Suppressor macrophage (primary cell): ENCODE measurements at regions not wholly inside any gene's neighbourhood (a gene's known extent, or its start where the extent isn't known, plus 50 kb on each side); places are given as distances from the start of the nearest gene placed in this dataset.
"Not testable (repeated sequence)": the region's sequence is repeated elsewhere in the genome, so short reads cannot be mapped to it uniquely, and the experiment has no call there.

Experiments used
- DNase-seq, 4 experiments: peaks; one replicate each; pipeline ENCODE4 v3.0.0-alpha.2; 2020 to 2022

DNA sequence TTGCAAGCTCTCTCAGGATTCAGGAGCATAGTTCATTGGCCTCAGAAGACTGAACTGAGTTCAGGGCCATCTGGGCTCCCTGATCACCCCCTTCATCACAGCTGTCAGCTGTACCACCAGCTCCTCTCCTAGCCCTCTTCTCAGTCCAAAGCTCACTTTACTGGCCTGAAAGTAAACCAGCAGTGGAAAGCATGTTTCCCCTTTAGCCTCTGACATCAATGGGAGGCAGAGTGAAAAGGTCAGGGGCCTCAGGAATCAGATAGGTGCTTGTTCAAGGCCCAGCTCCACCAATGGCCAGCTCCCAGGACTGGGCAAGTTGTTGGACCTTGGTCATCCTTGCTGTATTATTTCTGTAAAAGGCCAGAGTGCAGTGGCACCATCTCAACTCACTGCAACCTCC lies 223.4 kb downstream of the TLE3 start:
- DNase-seq, result no peak

DNA sequence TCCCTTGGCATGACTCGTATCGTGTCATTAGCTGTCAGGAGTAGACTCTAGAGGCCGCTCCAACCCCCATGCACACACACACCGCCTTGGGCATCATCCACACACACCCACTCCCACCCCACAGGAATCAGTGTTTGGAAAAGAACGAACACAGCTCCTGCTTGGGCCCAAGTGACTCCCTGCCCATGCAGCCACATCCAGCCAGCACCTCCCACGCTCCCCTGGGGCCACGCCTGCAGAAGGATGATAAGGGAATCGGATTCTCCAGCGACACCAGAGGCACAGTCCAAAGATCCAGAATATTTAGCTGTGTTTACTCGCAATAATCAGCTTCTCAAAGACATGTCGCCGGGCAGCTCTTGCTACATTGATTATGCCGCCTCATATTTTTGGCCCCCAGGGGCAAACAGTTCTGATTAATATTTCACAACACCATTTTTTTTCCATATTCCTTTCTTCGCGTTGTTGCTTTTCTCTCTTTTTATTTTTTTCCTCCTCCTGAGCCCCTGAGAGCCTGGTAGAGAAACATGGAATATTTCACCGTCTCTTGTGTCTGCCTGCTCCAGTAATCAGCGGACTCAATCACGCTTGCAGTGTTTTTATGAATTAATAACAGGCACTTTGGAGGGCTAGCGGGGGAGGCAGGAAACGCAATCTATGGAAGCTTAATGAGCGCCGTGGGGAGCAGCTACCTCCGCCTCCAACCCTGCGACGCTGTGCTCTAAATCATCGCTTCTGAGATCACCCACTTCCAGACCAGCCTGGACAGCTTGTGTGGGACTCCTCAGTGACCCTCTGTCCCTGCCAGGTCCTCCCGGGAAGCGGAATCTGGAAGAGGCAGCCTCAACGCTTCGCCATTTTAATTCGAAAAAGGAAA lies 221.4 kb downstream of the TLE3 start:
- no peak for DNase-seq

DNA sequence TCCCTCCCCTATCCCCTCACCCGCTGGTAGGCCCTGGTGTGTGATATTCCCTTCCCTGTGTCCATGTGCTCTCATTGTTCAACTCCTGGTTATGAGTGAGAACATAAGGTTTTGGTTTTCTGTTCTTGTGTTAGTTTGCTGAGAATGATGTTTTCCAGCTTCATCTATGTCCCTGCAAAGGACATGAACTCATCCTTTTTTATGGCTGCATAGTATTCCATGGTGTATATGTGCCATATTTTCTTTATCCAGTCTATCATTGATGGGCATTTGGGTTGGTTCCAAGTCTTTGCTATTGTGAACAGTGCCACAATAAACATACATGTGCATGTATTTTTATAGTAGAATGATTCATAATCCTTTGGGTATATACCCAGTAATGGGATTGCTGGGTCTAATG lies 217.8 kb downstream of the TLE3 start:
- DNase-seq, result not testable (repeated sequence)

DNA sequence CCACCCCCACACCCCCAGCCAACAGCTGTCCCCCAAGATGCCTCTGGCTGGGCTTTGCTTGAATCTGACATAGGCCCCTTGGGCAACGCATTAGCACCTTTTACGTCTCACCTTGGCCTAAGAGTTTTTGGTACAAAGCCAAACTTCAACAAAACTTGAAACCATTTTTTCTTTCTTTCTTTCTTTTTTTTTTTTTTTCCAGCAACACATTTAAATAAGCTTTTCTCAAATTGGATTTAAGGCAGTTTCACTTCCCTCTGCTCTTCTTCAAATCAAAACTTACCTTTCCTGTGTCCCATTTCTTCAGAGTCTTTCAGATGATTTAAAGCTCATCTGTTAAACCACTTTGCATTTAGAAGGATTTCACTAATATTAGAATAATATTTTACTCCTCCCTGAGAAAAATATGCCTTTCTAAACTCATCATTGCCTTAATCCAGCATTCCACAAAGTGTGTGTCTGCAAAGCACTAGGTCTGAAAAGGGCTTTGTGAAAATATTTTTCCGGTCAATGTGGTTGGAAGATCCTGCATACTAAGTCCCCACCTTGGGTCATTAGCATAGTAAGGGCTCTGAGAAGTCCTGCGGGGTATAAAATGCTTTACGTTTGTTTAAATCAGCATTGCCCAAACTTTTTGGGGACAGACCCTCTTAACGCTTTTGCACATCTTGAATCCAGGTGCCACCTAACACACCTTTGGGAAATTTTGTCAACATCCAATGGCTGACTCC lies 217.0 kb downstream of the TLE3 start:
- DNase-seq, result no peak

DNA sequence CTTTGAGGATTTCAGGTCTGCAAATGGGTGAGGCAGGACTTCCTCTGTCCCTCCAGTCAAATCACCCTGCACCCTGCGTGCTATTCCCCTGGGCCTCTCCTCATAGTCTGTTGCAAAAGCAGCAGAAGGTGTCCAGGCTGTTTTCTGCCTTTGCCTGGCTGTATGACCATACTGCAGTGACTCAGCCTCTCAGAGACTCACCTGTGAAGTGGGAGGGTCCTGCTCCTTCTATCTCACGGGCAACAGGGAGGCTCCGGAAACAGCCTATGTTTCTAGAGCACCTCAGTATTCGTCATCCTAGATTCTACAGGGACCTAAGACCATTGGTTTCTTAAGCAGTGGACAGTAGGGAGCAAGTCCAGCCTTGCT lies 216.4 kb downstream of the TLE3 start:
- no peak for DNase-seq

DNA sequence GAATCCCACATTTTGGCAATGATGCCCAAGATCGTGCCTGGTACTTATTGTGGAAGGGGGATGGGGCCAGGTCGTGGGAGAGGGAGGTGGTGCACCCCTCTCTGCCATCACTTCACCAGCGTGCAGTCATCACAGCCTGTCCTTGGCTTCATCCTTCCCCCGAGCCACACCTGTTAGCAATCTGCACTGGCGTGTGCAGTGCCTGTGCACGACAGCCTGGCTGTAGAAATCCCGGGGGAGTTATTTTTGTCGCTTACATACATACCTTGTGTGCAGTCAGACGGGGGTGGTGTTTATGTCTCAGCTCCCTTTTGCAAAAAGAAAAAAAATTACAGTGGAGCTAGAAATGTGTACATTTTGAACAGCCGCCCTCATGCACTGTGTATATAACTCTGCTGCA lies 216.0 kb downstream of the TLE3 start:
- DNase-seq, result no peak

DNA sequence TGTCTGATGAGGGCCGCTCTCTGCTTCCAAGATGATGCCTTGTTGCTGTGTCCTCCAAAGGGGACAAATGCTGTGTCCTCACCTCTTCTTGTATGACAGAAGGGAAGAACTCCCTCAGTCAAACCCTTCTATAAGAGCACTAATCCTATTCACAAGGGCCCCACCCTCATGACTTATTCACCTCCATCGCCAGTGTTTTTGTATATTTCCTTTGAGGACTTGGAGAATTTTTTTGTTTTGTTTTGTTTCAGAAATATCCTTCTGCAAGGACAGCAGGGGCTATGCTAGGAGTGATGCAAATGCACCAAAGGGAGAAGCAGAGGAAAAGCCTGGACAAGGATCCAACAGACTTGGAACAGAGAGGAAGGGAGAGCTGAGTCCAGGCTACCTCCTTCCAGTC lies 214.4 kb downstream of the TLE3 start:
- DNase-seq, result no peak

DNA sequence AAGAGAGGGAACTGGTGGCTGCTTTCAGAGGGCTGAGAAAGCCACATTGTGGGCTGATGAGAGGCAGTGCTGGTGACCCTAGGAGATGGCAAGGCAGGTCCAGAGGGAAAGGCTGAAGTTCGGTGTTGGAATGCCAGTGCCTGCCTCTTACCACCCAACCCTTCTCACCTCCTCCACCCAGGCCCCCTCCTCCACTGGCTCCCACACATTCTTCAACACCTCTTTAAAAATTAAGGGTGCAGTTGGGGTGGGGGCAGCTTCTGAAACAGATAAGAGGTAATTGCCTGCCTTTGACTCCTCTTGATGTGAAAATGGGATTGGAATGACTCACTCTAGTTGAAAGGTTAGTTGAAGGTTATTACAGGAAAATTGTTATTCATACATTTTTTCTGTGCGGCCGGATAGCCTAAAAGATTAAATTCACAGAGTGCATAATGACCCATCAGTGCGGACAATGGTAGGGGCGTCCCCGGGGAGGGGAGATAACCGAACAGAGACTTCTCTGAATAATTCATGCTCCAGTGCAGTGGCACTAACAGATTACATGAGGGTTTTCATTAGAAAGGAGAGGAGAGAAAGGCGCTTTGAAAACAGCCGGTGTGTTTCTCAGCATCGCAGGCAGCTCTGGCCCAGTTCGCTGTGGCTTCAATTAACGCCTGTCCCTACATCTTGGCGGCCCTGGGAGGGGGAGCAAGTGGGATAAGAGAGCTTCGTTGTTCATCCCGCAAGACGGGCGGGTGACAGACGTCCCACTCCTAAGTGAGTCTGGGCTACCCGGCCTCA lies 212.4 kb downstream of the TLE3 start:
- no peak for DNase-seq

DNA sequence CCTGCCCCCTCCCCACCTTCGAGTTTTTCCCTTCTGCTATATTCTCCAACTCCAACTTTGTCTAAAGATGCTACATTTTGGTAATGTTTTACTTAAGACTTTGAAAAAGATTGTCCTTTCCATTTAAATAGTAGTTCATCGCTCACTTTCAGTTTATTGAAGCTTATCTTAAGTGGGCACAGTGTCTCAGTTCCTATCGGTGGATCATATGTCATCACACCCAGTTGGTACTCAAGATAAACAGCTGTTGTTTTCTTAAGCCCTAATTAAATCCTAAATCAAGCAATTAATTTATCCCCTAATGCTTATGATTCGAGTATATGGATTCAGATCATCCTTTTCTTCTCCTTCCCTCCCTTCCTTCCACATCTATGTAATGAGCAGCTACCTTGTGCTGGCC lies 210.7 kb downstream of the TLE3 start:
- DNase-seq, result no peak

DNA sequence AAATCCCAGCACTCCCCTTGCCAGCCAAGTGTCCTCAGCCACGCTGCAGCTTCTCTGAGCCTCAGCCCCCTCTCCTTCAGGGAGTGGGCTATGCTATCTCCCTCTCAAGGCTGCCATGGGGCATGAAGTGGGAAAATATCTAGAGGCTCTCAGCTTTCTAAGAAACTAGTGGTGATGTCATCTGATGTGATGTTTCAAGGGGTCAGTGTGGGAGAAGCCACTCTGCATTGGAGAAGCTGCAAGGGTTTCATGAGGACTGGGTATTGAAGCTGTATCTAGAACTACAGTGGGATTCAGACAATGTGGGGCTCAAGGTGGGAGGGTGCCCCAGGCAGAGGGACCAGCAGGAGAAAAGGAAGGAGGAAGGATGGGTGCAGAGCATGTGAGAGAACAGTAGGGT lies 210.2 kb downstream of the TLE3 start:
- peak in 2 of 4 experiments; percentile 10 to 14 for DNase-seq

DNA sequence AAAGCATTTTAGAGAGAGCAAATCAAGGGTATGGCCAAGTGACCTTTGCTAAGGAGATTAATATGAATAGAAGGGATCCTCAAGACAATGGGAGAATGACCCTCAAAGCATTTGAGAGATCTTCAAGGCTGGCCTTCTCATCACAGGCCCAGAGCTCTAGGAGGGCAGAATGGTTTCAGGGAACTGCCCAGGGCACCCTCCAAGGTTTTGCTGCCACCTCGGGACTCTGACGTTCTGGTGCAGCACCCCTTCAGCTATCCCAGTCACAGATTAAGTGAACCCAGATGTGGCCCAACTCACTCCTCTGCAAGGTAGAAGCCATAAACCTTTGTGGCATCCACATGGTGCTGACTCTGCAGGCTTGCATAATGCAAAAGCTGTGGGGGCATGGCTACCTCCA lies 209.3 kb downstream of the TLE3 start:
- DNase-seq, result no peak

DNA sequence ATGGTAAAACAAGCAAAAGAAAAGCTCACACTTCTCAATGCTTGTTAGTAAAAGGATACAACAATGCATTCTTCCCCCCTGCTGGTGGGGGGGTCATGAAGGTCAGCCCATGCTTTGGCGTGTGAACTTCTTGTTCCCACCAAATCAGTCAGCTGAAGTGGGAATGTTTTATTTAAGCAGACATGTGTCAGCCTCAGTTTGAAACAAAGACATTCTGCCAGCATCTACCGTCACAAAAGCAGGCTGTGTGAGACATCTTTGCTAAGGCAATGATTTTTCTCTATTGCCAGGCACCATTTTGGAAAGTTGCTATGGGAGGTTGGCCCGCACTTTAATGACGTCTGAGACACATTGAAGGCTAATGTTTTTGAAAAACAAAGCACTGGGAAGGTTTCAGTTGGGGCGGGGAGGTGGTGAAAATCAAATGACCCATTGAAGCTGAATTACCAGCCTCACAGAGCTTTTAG lies 206.6 kb downstream of the TLE3 start:
- no peak for DNase-seq

DNA sequence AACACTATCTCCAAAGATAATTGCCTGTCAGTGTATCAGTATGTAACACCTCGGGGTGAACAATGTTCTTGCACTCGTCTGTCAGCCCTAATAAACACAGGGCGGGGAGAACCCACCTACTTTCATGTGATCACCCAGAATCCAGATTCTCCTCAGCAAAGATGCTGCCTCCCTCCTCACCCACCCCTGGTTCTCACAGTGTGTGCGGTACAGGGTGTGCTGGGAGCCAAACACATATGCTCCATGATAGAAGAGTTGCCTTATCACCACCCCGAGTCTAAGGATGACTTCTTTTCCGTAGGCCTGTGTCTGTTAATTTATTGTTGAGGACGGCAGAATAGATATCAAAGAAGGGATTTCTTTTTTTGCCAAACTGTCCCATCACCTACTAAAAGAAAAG lies 206.1 kb downstream of the TLE3 start:
- DNase-seq, result no peak

DNA sequence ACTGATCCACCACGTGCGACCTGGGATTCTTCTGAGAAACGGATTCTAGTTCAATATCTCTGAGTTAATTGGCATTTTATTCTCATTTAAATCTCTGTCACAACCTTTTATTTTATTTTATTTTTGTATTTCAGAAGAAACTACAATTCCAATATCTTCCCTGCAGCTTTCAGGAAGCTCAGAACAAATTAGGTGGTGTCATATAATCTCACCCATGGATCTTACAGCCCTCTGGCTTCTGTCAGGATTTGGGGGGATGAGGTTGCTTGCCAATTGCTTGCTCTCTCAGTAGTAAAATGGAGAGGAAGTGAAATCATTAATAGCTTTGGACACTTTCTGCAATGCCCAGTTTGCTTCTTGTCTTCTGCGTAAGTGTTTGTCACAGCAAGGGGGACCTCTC lies 205.4 kb downstream of the TLE3 start:
- DNase-seq, result no peak

DNA sequence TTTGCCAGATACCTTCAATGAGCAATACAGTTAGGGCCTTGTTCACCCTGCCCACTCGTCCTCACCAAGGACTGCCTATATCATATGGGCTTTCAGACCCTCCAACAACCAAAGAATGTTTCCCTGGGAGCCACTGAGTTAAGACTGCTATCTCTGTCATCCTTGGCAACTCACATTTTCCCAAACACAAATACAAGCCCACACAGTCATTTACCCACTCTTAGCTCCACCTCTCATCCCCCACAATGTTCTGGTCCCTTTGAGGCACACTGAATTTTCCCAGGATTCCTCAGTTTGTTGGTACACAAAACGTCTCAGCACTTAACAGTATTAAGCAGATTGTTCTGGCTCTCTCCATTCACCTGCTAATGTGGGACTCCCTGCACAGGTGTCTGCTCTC lies 204.6 kb downstream of the TLE3 start:
- DNase-seq, result no peak

DNA sequence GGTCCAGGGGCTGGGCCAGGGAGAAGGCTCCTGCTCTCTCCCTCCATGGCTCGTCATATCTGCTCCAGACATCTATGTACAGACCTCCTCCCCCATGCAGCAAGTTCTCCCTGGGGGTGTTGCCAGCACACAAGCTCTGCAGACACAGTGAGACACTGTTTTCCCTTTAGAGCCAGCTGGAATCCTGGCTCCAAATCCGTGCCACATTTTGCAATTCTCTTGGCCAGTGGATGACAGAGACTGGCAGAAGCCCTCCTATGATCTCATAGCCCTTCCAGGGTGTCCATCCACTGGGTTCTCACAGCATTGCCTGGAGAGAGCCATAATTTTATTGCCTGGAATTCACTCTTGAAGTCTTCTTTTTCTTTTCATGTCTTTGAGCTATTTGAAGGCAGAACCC lies 203.9 kb downstream of the TLE3 start:
- no peak for DNase-seq

DNA sequence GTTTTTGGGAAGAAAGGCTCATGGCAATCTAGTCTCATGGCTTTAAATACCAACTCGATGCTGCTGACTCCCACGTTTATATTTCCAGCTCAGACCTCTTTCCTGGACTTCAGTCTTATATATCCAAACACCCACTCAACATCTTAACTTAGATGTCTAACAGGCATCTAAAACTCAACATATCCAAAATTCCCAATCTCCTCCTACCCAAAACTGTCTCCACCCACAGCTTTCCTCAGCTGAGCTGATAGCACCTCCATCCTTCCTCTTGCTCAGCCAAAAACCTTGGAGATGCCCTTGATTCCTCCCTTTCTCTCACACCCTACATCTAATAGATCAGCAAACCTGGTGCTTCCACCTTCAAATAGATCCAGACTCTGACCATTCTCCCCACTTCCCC lies 202.5 kb downstream of the TLE3 start:
- no peak for DNase-seq

DNA sequence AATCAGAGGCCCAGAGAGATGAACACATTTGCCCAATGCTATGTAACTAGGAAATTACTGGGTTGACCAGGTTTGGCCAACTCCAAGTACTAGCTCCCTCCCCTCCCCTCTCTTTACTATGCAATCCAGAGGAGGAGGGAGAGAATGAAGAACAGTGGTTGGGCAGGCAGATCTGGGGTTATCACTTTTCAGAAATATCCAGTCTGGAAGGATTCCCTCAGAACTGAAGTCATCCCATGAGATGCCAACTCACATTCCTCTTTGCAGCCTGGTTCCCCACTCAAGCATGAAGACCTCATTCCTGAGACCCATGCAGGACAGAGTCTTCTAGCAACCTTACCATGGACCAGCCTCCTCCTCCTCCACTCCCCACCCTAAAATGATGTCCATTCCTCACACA lies 201.1 kb downstream of the TLE3 start:
- no peak for DNase-seq

DNA sequence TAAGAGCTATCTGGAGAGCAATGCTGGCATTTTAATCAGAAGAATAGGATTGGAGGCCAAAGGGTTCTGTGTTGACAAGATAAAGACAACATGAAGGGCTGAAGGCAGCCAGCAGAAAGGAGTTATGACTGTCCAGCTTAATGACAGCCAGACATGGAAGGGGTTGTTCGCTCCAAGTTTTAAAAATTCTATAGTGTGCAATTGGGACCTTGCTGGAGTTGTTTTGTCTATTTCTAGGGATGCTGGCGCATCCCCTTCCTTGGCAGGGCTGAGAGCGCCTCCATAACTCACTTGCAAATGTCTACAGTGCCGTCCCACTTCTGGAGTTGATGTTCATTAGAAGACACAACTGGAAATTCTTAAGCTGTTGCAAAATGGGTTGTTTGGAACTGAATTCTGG lies 200.7 kb downstream of the TLE3 start:
- DNase-seq, result no peak

DNA sequence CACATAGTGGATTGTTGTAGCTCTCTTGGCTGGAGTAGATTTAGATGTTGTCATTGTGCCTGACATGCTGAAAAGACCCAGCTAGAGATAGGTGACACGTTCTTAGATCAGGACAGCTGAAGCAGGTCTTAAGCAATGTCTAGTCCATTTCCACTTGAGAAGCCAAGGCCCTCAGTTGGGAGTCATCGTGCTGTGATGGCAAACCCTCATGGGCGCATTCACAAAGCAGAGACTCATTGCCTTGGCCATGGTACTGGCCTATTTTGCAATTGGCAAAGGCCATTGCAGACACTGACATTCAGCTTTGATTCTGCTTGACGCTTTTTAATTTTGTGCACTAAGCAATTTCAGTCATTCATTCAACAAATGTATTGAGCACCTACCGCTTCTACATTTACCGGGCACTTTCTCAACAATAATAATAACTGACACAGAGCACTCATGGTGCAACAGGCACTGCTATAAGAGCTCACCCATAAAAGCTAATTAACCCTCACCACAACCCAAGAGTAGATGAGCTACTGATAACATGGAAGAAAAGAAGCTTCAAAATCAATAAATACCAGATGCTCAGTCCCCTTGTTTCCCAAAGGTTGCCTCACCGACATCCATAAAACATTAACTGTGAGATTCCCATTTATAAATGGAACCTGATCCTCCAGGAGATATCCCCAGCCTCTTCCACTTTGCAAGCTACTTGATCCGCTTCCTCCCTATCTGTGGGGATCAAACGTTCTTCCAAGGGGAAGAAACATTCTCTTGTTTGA lies 200.1 kb downstream of the TLE3 start:
- no peak for DNase-seq

DNA sequence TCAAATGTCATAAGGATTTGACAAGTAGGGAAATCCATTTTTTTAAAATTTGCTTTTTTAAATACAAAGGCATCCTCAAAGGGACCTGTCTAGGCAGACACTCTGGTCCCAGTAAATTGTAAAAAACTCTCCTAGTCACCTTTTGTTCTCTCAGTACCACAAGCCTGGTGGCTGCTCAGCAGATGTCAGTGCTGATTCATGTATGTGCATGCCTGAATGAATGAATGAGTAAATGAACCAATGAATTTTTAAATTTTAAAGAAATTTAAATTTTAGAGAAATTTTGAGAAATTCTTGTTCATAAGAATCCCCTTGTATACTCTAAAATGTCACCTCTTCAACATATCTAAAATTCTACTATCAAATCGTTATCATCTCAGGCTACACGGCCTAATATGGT lies 199.5 kb downstream of the TLE3 start:
- DNase-seq, result no peak

DNA sequence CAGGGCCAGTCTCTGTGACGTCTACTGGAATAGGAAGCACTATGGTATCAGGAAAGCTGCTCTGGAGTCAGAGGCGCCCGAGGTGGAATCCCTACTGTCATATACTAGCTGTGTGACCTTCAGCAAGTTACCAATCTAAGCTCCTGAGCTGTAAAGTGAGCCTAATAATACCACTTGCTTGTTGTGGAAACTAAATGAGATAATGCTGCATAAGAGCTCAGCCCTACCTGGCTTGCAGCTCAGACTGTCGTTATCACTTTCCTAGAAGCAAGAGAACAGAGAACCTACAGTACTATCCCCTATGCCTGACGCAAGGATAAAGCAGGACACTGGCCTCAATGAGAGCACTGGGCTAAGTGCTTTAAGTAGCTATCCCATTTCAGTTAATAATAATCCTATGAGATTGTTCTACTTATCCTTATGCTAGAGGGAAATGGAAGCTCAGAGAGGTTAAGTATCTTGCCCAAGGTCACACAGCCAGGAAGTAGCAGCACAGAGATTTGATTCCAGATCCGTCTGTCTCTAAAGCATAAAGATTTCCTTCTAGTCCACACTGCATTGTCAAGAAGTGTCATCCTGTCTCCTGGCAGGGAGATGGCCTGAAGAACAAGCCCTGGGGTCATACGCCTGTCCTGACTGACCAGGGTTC lies 195.2 kb downstream of the TLE3 start:
- DNase-seq, result no peak
